ENCODE measurements at regions not wholly inside any gene's neighbourhood (a gene's known extent, or its start where the extent isn't known, plus 50 kb on each side); places are given as distances from the start of the nearest gene placed in this dataset.

DNA sequence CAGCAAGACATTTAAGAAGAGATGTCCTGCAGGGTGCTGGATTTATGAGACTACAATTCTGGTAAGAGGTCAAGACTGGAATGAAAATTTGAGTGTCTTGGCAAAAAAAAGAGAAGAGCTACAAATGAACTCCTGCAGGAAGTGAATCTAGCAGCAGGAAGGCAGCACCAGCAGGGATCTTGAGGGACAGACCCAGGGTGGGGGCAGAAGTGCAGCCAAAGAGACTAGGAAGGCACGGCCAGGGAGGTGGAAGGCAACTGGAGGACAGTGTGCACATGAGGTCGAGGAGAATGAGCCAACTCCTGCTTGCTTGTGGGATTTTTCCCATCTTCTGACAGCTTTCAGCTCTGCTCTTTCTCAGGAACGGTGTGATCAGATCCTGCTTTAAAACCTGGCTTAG lies 263.2 kb downstream of the BUD13 start:
- no peaks in the 10 kb centered on the region for H3K9me3 Mint-ChIP-seq
- H3K4me3 Mint-ChIP-seq = no peak overlapping the region
- H3K4me1 Mint-ChIP-seq (ENCODE audit: unreplicated experiment) = peaks cover 24% of the 10 kb centered on the region
- TF ChIP-seq, protein P1, sequence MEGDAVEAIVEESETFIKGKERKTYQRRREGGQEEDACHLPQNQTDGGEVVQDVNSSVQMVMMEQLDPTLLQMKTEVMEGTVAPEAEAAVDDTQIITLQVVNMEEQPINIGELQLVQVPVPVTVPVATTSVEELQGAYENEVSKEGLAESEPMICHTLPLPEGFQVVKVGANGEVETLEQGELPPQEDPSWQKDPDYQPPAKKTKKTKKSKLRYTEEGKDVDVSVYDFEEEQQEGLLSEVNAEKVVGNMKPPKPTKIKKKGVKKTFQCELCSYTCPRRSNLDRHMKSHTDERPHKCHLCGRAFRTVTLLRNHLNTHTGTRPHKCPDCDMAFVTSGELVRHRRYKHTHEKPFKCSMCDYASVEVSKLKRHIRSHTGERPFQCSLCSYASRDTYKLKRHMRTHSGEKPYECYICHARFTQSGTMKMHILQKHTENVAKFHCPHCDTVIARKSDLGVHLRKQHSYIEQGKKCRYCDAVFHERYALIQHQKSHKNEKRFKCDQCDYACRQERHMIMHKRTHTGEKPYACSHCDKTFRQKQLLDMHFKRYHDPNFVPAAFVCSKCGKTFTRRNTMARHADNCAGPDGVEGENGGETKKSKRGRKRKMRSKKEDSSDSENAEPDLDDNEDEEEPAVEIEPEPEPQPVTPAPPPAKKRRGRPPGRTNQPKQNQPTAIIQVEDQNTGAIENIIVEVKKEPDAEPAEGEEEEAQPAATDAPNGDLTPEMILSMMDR (conservative IDR thresholded peaks at IDR 0.05) = no peak
- H3K36me3 Mint-ChIP-seq = no peaks in the 10 kb centered on the region
- H3K27ac Mint-ChIP-seq = no peak overlapping the region
- DNase-seq (ENCODE audit: extremely low spot score, unreplicated experiment) = peak; percentile 42
- H3K27me3 Mint-ChIP-seq = peaks cover 45% of the 10 kb centered on the region

DNA sequence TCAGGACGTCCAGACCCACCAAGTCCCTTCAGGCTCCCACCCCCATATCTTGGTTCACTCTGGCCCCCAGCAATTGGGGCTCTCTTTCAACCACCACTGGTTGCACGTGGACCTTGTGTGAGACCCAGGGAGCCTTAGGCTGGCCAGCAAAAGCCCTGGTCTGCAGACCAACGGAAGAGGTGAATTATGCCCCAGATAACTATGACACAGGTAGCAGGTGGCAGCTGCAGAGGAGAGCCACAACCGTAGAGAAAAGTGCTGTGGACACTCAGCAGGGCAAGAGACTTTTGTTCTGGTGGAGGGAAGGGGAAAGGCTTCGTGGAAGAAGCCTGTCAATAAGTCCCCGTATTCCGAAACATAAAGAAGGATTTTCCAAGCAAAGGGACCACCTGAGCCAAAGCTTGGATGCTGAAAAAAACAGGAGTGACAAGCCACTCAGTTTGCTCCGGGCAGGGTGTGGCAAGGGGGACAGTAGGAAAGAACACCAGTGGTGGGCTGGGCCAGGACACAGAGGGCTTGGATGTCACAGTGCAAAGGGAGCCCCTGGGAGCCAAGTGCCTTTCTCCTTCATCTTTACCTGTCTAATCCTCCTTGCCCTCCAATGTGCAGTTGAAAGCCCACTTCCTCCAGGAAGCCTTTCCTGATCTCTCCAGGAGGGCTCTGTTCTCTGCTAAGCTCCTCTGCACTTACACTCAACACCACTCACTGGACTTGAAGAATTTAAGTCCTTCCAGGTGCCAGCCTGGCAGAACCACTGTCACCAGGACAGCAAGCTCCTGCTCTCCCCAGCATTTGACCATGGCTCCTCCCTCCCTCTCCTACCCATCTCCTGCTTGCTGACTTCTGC lies 264.7 kb downstream of the BUD13 start:
- H3K9me3 Mint-ChIP-seq = no peaks in the 10 kb centered on the region
- TF ChIP-seq, protein P1 (conservative IDR thresholded peaks at IDR 0.05) = no peak
- peak; percentile 43 for DNase-seq (ENCODE audit: extremely low spot score, unreplicated experiment)
- peaks cover 2% of the 10 kb centered on the region for H3K36me3 Mint-ChIP-seq
- H3K27ac Mint-ChIP-seq = no peak overlapping the region
- peaks cover 47% of the 10 kb centered on the region for H3K27me3 Mint-ChIP-seq
- H3K4me3 Mint-ChIP-seq = no peak overlapping the region
- peaks cover 38% of the 10 kb centered on the region for H3K4me1 Mint-ChIP-seq (ENCODE audit: unreplicated experiment)

DNA sequence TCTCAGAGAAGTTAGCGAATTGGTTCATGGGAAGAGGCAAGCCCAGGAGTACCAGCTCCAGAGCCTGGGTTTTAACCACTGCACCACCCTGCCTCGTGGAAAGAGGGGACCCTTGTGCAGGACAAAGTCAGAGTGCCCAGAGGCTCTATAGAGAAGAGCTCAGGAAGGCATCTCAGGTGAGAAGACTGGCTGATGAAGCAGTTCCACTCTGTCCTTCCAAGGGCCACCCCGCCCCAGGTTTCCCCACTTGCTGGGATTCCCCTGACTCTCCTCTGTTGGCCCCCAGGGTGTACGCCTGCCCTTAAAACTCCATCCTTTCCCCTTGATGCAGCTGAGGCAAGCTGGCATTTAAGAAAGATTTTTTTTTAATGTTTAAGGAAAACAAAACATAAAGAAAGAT lies 265.8 kb downstream of the BUD13 start:
- H3K27me3 Mint-ChIP-seq = peaks cover 56% of the 10 kb centered on the region
- H3K4me1 Mint-ChIP-seq (ENCODE audit: unreplicated experiment) = peaks cover 40% of the 10 kb centered on the region
- H3K36me3 Mint-ChIP-seq = peaks cover 3% of the 10 kb centered on the region
- no peak overlapping the region for H3K27ac Mint-ChIP-seq
- TF ChIP-seq, protein P1 (conservative IDR thresholded peaks at IDR 0.05) = no peak
- no peaks in the 10 kb centered on the region for H3K9me3 Mint-ChIP-seq
- peak; percentile 45 for DNase-seq (ENCODE audit: extremely low spot score, unreplicated experiment)
- H3K4me3 Mint-ChIP-seq = no peak overlapping the region

DNA sequence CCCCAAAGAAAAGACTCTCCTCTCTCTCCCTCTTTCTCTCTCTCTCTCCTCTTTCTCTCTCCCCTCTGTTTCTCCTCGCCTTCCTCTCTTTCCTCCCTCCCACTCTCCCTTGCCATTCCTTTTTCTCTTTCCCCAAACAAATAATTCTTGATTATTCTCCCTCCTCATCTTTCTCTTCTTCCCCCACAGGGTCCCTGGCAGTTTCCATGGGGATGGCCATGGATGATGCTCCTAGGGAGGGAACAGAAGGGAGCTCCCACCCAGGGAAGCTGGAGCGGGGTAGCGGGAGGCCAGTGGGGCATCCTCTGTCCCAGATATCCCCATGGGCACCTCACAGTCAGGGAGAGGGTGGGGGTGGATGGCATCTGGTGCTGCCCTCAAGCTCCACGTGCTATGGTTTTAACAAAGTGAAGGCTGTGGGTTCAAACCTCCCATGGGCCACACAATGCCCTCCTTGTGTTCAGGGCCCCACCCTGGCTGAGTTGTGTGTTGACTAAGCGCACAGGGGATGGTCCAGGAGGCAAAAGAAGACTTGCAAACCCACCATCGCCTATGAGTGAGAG lies 266.4 kb downstream of the BUD13 start:
- Mint-ChIP-seq H3K27me3 (peaks cover 62% of the 10 kb centered on the region), H3K4me3 (peak overlapping the region; percentile 44), H3K4me1 (ENCODE audit: unreplicated experiment) (peaks cover 40% of the 10 kb centered on the region)

DNA sequence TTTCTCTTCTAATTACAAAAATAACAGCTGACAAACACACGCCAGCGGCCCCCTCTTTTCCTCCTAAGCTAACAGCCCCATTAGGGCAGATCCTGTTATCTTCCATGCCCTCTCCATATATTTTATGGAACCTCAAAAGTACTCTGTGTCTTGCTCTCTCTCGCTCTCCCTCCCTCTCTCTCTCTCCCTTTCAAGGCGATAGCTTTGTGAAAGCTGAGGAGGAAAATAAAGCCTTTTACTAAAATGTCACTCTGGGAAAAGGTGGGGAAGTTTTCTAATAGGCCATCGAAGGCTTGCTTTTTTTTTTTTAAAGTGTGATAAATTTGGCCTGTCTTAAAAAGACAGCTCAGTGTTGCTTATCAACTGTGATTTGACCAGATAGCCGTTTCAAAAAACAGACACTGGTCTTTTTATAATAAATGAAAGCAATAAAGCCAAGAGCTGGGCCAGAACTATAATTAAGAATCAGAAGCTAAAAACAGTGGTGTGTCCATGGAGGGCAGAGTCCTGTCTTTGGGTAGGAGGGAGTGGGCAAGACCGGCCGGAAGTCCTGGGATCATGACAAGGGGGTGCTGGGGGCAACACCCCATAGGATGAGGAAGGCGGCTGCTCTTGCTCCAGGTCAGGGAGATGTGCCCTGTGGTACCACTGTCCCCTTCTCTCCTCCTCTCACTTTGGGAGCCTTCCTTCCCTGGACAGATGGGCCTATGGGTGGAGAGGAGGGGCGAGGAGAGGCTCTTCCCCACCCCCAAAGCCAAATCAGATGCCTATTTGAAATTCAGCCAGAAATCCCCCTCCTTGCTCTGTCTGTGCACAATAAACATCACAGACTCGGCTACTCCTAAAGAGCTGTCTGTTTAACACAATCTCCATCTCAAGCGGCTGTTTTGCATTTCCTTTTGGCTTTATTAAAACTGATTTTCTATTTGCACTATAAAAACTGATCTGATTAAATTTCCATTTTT lies 267.2 kb downstream of the BUD13 start:
- H3K36me3 Mint-ChIP-seq = peaks cover 3% of the 10 kb centered on the region
- peak; percentile 39 for DNase-seq (ENCODE audit: extremely low spot score, unreplicated experiment)
- TF ChIP-seq, protein P1 (conservative IDR thresholded peaks at IDR 0.05) = no peak
- H3K27ac Mint-ChIP-seq = no peak overlapping the region
- no peaks in the 10 kb centered on the region for H3K9me3 Mint-ChIP-seq
- H3K27me3 Mint-ChIP-seq = peaks cover 68% of the 10 kb centered on the region
- peaks cover 45% of the 10 kb centered on the region for H3K4me1 Mint-ChIP-seq (ENCODE audit: unreplicated experiment)
- peak overlapping the region; percentile 44 for H3K4me3 Mint-ChIP-seq

More for the DNA sequence above, 266.4 kb downstream of the BUD13 start:
- Mint-ChIP-seq H3K9me3 (no peaks in the 10 kb centered on the region), H3K27ac (no peak overlapping the region), H3K36me3 (peaks cover 3% of the 10 kb centered on the region)
- TF ChIP-seq, protein P1 (conservative IDR thresholded peaks at IDR 0.05) = no peak
- peak; percentile 45 for DNase-seq (ENCODE audit: extremely low spot score, unreplicated experiment)

All from type B pancreatic cell (in vitro differentiated cells).